Caco-2 (cell line): ENCODE measurements at regions not wholly inside any gene's neighbourhood (a gene's known extent, or its start where the extent isn't known, plus 50 kb on each side); places are given as distances from the start of the nearest gene placed in this dataset.

Source experiments
- BruUV-seq: library from RNA; stranded (reverse); fragments of 400-500 nt; replicated peaks from 2 replicates; lab custom pipeline; 2021; lab: Mats Ljungman, UMichigan
- CTCF ChIA-PET: fragments of 300-600 bp; sonication (Branson Sonifier 250); formaldehyde crosslinking; loops from one replicate; lab custom pipeline; 2022; ENCODE audit warnings: antibody characterized with exemption; lab: Charles Lee
- POLR2A ChIA-PET: fragments of 300-600 bp; sonication (Branson Sonifier 250); formaldehyde crosslinking; loops from one replicate; lab custom pipeline; 2022; ENCODE audit warnings: antibody characterized with exemption; lab: Charles Lee
- DNase-seq, 2 experiments: peaks; one replicate each; pipeline versions ENCODE4 v3.0.0 to v3.0.0-alpha.2; 2020 to 2022
- H3K27me3 ChIP-seq: replicated peaks from 2 replicates; pipeline ENCODE4 v1.6.0; 2011; ENCODE audit warnings: low read length; ENCODE audit not compliant: control insufficient read depth, insufficient read depth
- H3K36me3 ChIP-seq: 2 replicates; pipeline ENCODE4 v1.5.1; 2011; ENCODE audit warnings: low read length; ENCODE audit not compliant: control insufficient read depth, insufficient read depth
- H3K4me1 ChIP-seq: fragments of 250-450 bp; sonication (Bioruptor Pico); 2 replicates; pipeline ENCODE4 v1.5.1; 2020; ENCODE audit warnings: mild to moderate bottlenecking
- H3K4me3 ChIP-seq: 2 replicates; pipeline ENCODE4 v1.5.1; 2011; ENCODE audit warnings: low read depth, mild to moderate bottlenecking, control low read depth, low read length
- H3K9me3 ChIP-seq: fragments of 250-450 bp; sonication (Bioruptor Pico); 2 replicates; pipeline ENCODE4 v1.5.1; 2020; ENCODE audit warnings: mild to moderate bottlenecking, moderate library complexity
- H3K27ac Mint-ChIP-seq: one replicate; pipeline ENCODE4 v1.8.0; 2022; ENCODE audit warnings: mixed read lengths; ENCODE audit not compliant: unreplicated experiment
- H3K27me3 Mint-ChIP-seq: one replicate; pipeline ENCODE4 v1.8.0; 2022; ENCODE audit warnings: mixed read lengths; ENCODE audit not compliant: insufficient read depth, unreplicated experiment
- H3K36me3 Mint-ChIP-seq: one replicate; pipeline ENCODE4 v1.8.0; 2022; ENCODE audit warnings: mild to moderate bottlenecking, mixed read lengths; ENCODE audit not compliant: insufficient read depth, unreplicated experiment
- H3K4me1 Mint-ChIP-seq: one replicate; pipeline ENCODE4 v1.8.0; 2022; ENCODE audit warnings: low read depth, mixed read lengths; ENCODE audit not compliant: unreplicated experiment
- H3K4me3 Mint-ChIP-seq: one replicate; pipeline ENCODE4 v1.8.0; 2022; ENCODE audit warnings: mild to moderate bottlenecking, moderate library complexity, mixed read lengths; ENCODE audit not compliant: unreplicated experiment
- H3K9me3 Mint-ChIP-seq: one replicate; pipeline ENCODE4 v1.8.0; 2022; ENCODE audit warnings: mixed read lengths; ENCODE audit not compliant: unreplicated experiment
- CTCF ChIP-seq, 2 experiments: fragments of 200-600 bp in 1 of 2; IDR thresholded peaks; 1 replicate in 1 of 2; 2 replicates in 1 of 2; pipeline versions ENCODE4 v1.5.1 to v1.8.0; 2011 to 2022; ENCODE audit warnings: antibody characterized with exemption in 1 of 2, control low read depth in 1 of 2, inconsistent platforms in 1 of 2, low read depth in 1 of 2, low read length in 1 of 2, mild to moderate bottlenecking in 1 of 2, moderate library complexity in 1 of 2; ENCODE audit not compliant: insufficient read depth in 1 of 2, severe bottlenecking in 1 of 2, unreplicated experiment in 1 of 2
- intact Hi-C: fragments of 100-400 bp; cut with micrococcal nuclease; formaldehyde crosslinking; loops from one replicate; pipeline ENCODE4 v1.10.0; 2022; ENCODE audit not compliant: unreplicated experiment

- no TSS peak for BruUV-seq
- peaks cover 12% of the 10 kb centered on the region for H3K27me3 Mint-ChIP-seq
- ChIA-PET POLR2A (no interaction called here), CTCF (no interaction called here)
- H3K4me3 Mint-ChIP-seq, result no peak overlapping the region
- no peaks in the 10 kb centered on the region for H3K9me3 ChIP-seq
- H3K36me3 ChIP-seq, result no peaks in the 10 kb centered on the region
- no peaks in the 10 kb centered on the region for H3K4me1 Mint-ChIP-seq
- intact Hi-C loops, result no loop called here
- no peaks in the 10 kb centered on the region for H3K36me3 Mint-ChIP-seq
- peaks cover 16% of the 10 kb centered on the region for H3K9me3 Mint-ChIP-seq
- no peak overlapping the region for H3K27ac Mint-ChIP-seq
- no peaks in the 10 kb centered on the region for H3K4me1 ChIP-seq
- no peak overlapping the region for H3K4me3 ChIP-seq
- no peak for DNase-seq
- no peaks in the 10 kb centered on the region for H3K27me3 ChIP-seq
- no peak for TF ChIP-seq CTCF (IDR thresholded peaks at IDR 0.05; ENCODE audit: insufficient read depth in 1 of 2, low read depth in 1 of 2, low read length in 1 of 2, severe bottlenecking in 1 of 2, unreplicated experiment in 1 of 2)
These were observed 368.6 kb upstream of the IRX4 start for GRCh38 chr5:2251298-2251697.

GRCh38 chr5:2250365-2250950 lies 367.7 kb upstream of the IRX4 start:
- ChIA-PET CTCF (no interaction called here), POLR2A (no interaction called here)
- no TSS peak for BruUV-seq
- no peaks in the 10 kb centered on the region for H3K27me3 ChIP-seq
- intact Hi-C loops, result no loop called here
- Mint-ChIP-seq H3K4me1 (no peaks in the 10 kb centered on the region), H3K27me3 (peaks cover 7% of the 10 kb centered on the region), H3K27ac (no peak overlapping the region), H3K36me3 (no peaks in the 10 kb centered on the region), H3K4me3 (no peak overlapping the region), H3K9me3 (peaks cover 16% of the 10 kb centered on the region)
- H3K4me1 ChIP-seq, result no peaks in the 10 kb centered on the region
- H3K36me3 ChIP-seq, result no peaks in the 10 kb centered on the region
- H3K4me3 ChIP-seq, result no peak overlapping the region
- TF ChIP-seq CTCF (IDR thresholded peaks at IDR 0.05; ENCODE audit: insufficient read depth in 1 of 2, low read depth in 1 of 2, low read length in 1 of 2, severe bottlenecking in 1 of 2, unreplicated experiment in 1 of 2), result no peak
- DNase-seq, result no peak
- no peaks in the 10 kb centered on the region for H3K9me3 ChIP-seq

GRCh38 chr5:2249442-2249841 lies 366.7 kb upstream of the IRX4 start:
- ChIA-PET POLR2A (no interaction called here), CTCF (no interaction called here)
- no peak for TF ChIP-seq CTCF (IDR thresholded peaks at IDR 0.05; ENCODE audit: insufficient read depth in 1 of 2, low read depth in 1 of 2, low read length in 1 of 2, severe bottlenecking in 1 of 2, unreplicated experiment in 1 of 2)
- no peaks in the 10 kb centered on the region for H3K27me3 ChIP-seq
- Mint-ChIP-seq H3K36me3 (no peaks in the 10 kb centered on the region), H3K4me3 (no peak overlapping the region), H3K27me3 (peaks cover 7% of the 10 kb centered on the region), H3K4me1 (no peaks in the 10 kb centered on the region), H3K27ac (no peak overlapping the region), H3K9me3 (peaks cover 16% of the 10 kb centered on the region)
- H3K4me1 ChIP-seq, result no peaks in the 10 kb centered on the region
- H3K36me3 ChIP-seq, result no peaks in the 10 kb centered on the region
- no TSS peak for BruUV-seq
- H3K4me3 ChIP-seq, result no peak overlapping the region
- intact Hi-C loops, result no loop called here
- DNase-seq, result no peak
- no peaks in the 10 kb centered on the region for H3K9me3 ChIP-seq
